ENCODE measurements at regions not wholly inside any gene's neighbourhood (a gene's known extent, or its start where the extent isn't known, plus 50 kb on each side); places are given as distances from the start of the nearest gene placed in this dataset.
"Not testable (repeated sequence)": the region's sequence is repeated elsewhere in the genome, so short reads cannot be mapped to it uniquely, and the experiment has no call there.

DNA sequence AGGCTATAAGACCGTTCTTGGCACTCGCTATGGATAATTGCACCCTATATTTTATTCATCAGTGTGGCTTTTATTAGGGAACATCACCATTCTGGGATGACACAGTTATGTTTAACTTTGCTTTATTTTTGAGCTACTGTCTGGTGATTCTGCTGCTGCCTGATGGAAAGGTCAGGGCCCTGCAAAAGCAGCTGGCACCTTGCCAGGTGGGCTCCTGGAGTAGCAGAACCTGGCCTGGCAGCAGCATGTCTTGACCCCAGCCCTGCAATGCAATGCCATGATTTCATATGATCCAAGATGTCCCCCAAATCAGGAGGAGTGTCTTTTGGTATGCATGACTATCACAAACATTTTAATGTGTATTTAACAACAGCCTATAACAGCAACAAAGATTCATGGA, 228.4 kb upstream of the RSPO3 start:
- H3K79me2 ChIP-seq (ENCODE audit: low read length) = no peaks in the 10 kb centered on the region
- no peak overlapping the region for H2AFZ ChIP-seq (ENCODE audit: low read length)
- H3K9me3 ChIP-seq (ENCODE audit: low read length) = no peaks in the 10 kb centered on the region
- H3F3A ChIP-seq (ENCODE audit: low read length, unreplicated experiment) = no peaks in the 10 kb centered on the region
- ATAC-seq = no peak
- no peaks in the 10 kb centered on the region for H3K36me3 ChIP-seq (ENCODE audit: low read depth, low read length)
- no peak for DNase-seq
- intact Hi-C loops (cut with micrococcal nuclease) = no loop called here
- H3K4me3 ChIP-seq (ENCODE audit: low read length) = no peak overlapping the region
- H3K9me2 ChIP-seq (replicated peaks; ENCODE audit: low read length) = no peaks in the 10 kb centered on the region
- H4K20me1 ChIP-seq (ENCODE audit: low read length) = no peaks in the 10 kb centered on the region
- no peak overlapping the region for H3K9ac ChIP-seq (ENCODE audit: low read length)
- TF ChIP-seq EZH2 (IDR thresholded peaks at IDR 0.05; ENCODE audit: low read length, unreplicated experiment) (no peak), EZH2phosphoT487 (IDR thresholded peaks at IDR 0.05; ENCODE audit: borderline replicate concordance, low read length) (no peak)
- TF ChIP-seq, protein P1, sequence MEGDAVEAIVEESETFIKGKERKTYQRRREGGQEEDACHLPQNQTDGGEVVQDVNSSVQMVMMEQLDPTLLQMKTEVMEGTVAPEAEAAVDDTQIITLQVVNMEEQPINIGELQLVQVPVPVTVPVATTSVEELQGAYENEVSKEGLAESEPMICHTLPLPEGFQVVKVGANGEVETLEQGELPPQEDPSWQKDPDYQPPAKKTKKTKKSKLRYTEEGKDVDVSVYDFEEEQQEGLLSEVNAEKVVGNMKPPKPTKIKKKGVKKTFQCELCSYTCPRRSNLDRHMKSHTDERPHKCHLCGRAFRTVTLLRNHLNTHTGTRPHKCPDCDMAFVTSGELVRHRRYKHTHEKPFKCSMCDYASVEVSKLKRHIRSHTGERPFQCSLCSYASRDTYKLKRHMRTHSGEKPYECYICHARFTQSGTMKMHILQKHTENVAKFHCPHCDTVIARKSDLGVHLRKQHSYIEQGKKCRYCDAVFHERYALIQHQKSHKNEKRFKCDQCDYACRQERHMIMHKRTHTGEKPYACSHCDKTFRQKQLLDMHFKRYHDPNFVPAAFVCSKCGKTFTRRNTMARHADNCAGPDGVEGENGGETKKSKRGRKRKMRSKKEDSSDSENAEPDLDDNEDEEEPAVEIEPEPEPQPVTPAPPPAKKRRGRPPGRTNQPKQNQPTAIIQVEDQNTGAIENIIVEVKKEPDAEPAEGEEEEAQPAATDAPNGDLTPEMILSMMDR (conservative IDR thresholded peaks at IDR 0.05; ENCODE audit: low read depth, low read length) = no peak
- BruUV-seq (replicated peaks) = no TSS peak
- ChIA-PET CTCF (no interaction called here), POLR2A (ENCODE audit: unreplicated experiment) (no interaction called here)
- no peaks in the 10 kb centered on the region for H3K4me1 ChIP-seq (ENCODE audit: insufficient read depth, low read length)
- H3K27me3 ChIP-seq (ENCODE audit: low read length) = no peaks in the 10 kb centered on the region
- no peak overlapping the region for H3K4me2 ChIP-seq (ENCODE audit: low read length)
- no peak overlapping the region for H3K27ac ChIP-seq (ENCODE audit: low read length)

DNA sequence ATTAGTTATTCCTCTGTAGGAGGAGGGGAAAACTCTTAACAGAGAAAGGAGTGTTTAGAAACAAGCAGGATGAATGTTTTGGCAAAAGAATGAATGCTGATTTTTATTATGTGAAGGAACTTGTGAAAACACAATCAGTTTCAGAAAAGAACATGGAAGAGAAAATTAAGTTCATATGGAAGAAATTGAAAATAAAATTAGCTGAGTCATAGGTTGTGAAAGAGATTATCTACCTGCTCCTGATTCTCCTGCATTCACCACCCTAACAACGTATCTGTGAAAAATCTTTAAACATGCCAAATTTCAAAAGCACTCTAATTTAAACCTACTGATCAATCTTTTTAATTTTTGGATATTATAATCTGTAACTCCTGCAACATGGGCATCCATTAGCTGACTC, 227.3 kb upstream of the RSPO3 start:
- H2AFZ ChIP-seq (ENCODE audit: low read length) = no peak overlapping the region
- BruUV-seq (replicated peaks) = no TSS peak
- H3K9ac ChIP-seq (ENCODE audit: low read length) = no peak overlapping the region
- no peaks in the 10 kb centered on the region for H3K9me2 ChIP-seq (replicated peaks; ENCODE audit: low read length)
- H3K79me2 ChIP-seq (ENCODE audit: low read length) = no peaks in the 10 kb centered on the region
- H3K4me2 ChIP-seq (ENCODE audit: low read length) = no peak overlapping the region
- H3K4me3 ChIP-seq (ENCODE audit: low read length) = no peak overlapping the region
- intact Hi-C loops (cut with micrococcal nuclease) = no loop called here
- H3K27me3 ChIP-seq (ENCODE audit: low read length) = no peaks in the 10 kb centered on the region
- DNase-seq (no peak), ATAC-seq (no peak)
- no peak overlapping the region for H3K27ac ChIP-seq (ENCODE audit: low read length)
- no peaks in the 10 kb centered on the region for H3F3A ChIP-seq (ENCODE audit: low read length, unreplicated experiment)
- POLR2A ChIA-PET (ENCODE audit: unreplicated experiment) = no interaction called here
- no peaks in the 10 kb centered on the region for H3K9me3 ChIP-seq (ENCODE audit: low read length)
- TF ChIP-seq, protein P1 (conservative IDR thresholded peaks at IDR 0.05; ENCODE audit: low read depth, low read length) = no peak
- no peak for TF ChIP-seq EZH2phosphoT487 (IDR thresholded peaks at IDR 0.05; ENCODE audit: borderline replicate concordance, low read length)
- no peak for TF ChIP-seq EZH2 (IDR thresholded peaks at IDR 0.05; ENCODE audit: low read length, unreplicated experiment)
- no peaks in the 10 kb centered on the region for H4K20me1 ChIP-seq (ENCODE audit: low read length)
- CTCF ChIA-PET = no interaction called here
- H3K36me3 ChIP-seq (ENCODE audit: low read depth, low read length) = no peaks in the 10 kb centered on the region
- H3K4me1 ChIP-seq (ENCODE audit: insufficient read depth, low read length) = no peaks in the 10 kb centered on the region

DNA sequence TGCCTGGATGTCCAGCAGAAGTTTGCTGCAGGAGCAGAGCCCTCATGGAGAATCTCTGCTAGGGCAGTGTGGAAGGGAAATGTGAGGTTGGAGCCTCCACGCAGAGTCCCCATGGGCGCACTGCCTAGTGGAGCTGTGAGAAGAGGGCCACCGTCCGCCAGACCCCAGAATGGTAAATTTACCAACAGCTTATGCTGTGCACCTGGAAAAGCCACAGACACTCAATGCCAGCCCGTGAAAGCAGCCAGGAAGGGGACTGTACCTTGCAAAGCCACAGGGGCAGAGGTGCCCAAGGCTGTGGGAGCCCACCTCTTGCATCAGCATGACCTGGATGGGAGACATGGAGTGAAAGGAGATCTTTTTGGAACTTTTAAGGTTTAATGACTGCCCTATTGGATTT, 225.6 kb upstream of the RSPO3 start:
- DNase-seq; H2AFZ ChIP-seq (ENCODE audit: low read length); POLR2A ChIA-PET (ENCODE audit: unreplicated experiment); CTCF ChIA-PET; H3K9ac ChIP-seq (ENCODE audit: low read length); H3K27me3 ChIP-seq (ENCODE audit: low read length); H4K20me1 ChIP-seq (ENCODE audit: low read length); H3K79me2 ChIP-seq (ENCODE audit: low read length); intact Hi-C loops (cut with micrococcal nuclease); H3F3A ChIP-seq (ENCODE audit: low read length, unreplicated experiment); ATAC-seq; H3K9me3 ChIP-seq (ENCODE audit: low read length); H3K4me3 ChIP-seq (ENCODE audit: low read length); H3K27ac ChIP-seq (ENCODE audit: low read length); H3K4me2 ChIP-seq (ENCODE audit: low read length); BruUV-seq (replicated peaks); H3K4me1 ChIP-seq (ENCODE audit: insufficient read depth, low read length); H3K9me2 ChIP-seq (replicated peaks; ENCODE audit: low read length); H3K36me3 ChIP-seq (ENCODE audit: low read depth, low read length): not testable (repeated sequence)
